Smooth muscle cell (in vitro differentiated cells): ENCODE measurements at regions not wholly inside any gene's neighbourhood (a gene's known extent, or its start where the extent isn't known, plus 50 kb on each side); places are given as distances from the start of the nearest gene placed in this dataset.

ENCODE experiments used
- DNase-seq: peaks from one replicate; lab custom pipeline; 2025; ENCODE audit not compliant: unreplicated experiment; lab: John Stamatoyannopoulos, UW
- H2AFZ ChIP-seq: fragments of 200-600 bp; sonication (generic); 2 replicates; pipeline ENCODE4 v1.6.0; 2016; ENCODE audit warnings: antibody characterized with exemption, low read depth, mild to moderate bottlenecking
- H3F3A ChIP-seq: fragments of 200-600 bp; sonication (generic); 2 replicates; pipeline ENCODE4 v1.6.0; 2017; ENCODE audit warnings: antibody characterized with exemption, low read depth
- H3K27ac ChIP-seq: fragments of 200-600 bp; sonication (generic); 2 replicates; pipeline ENCODE4 v1.5.1; 2016; ENCODE audit warnings: low read depth, mild to moderate bottlenecking
- H3K27me3 ChIP-seq: fragments of 200-600 bp; sonication (generic); 2 replicates; pipeline ENCODE4 v1.6.1; 2016; ENCODE audit warnings: low read depth, mild to moderate bottlenecking
- H3K36me3 ChIP-seq: fragments of 200-600 bp; sonication (generic); 2 replicates; pipeline ENCODE4 v1.5.1; 2016; ENCODE audit warnings: low read depth
- H3K4me1 ChIP-seq: fragments of 200-600 bp; sonication (generic); 2 replicates; pipeline ENCODE4 v1.5.1; 2016; ENCODE audit warnings: low read depth
- H3K4me2 ChIP-seq: fragments of 200-600 bp; sonication (generic); 2 replicates; pipeline ENCODE4 v1.6.0; 2016; ENCODE audit warnings: mild to moderate bottlenecking
- H3K4me3 ChIP-seq: fragments of 200-600 bp; sonication (generic); 2 replicates; pipeline ENCODE4 v1.5.1; 2016; ENCODE audit warnings: mild to moderate bottlenecking
- H3K79me2 ChIP-seq: fragments of 200-600 bp; sonication (generic); 2 replicates; pipeline ENCODE4 v1.6.0; 2016; ENCODE audit warnings: low read depth, mild to moderate bottlenecking
- H3K9ac ChIP-seq: fragments of 200-600 bp; sonication (generic); 2 replicates; pipeline ENCODE4 v1.6.0; 2016; ENCODE audit warnings: low read depth
- H3K9me3 ChIP-seq: fragments of 200-600 bp; sonication (generic); replicated peaks from 2 replicates; pipeline ENCODE4 v1.5.1; 2016; ENCODE audit warnings: low read depth
- H4K20me1 ChIP-seq: fragments of 200-600 bp; sonication (generic); 2 replicates; pipeline ENCODE4 v1.6.0; 2016; ENCODE audit warnings: low read depth
- CTCF ChIP-seq: fragments of 200-600 bp; sonication (generic); IDR thresholded peaks from 2 replicates; pipeline ENCODE4 v1.5.1; 2017; ENCODE audit warnings: borderline replicate concordance, mild to moderate bottlenecking, antibody characterized with exemption; ENCODE audit not compliant: insufficient read depth, poor library complexity, severe bottlenecking
- WGBS: methylation state at CpG from one replicate; pipeline ENCODE4 v1.1.7; 2016; ENCODE audit warnings: low lambda C conversion rate; 5-methylcytosine and 5-hydroxymethylcytosine counted together

DNA sequence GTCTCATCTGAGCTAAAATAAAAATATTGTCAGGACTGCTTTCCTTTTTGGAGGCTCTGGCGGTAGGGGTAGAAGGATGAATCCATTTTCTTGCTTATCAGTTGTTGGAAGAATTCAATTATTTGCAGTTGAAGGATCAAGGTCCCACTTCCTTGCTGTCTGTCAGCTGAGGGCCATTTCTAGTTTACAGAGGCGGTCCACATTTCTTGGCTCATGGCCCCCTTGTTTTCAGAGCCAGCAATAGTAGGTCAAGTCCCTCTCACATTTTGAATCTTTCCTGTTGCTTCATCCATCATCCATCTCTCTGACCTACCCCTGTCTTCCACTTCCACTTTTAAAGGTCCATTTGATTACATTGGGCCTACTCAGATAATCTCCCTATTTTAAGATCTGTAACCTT, 1099.3 kb upstream of the DIAPH2 start:
- Histone ChIP-seq H3K4me2 (no peak overlapping the region), H3K27ac (no peak overlapping the region), H3K36me3 (no peaks in the 10 kb centered on the region), H3K9me3 (no peaks in the 10 kb centered on the region), H2AFZ (no peak overlapping the region), H3K27me3 (no peaks in the 10 kb centered on the region), H3F3A (no peaks in the 10 kb centered on the region), H4K20me1 (no peaks in the 10 kb centered on the region), H3K4me3 (no peak overlapping the region), H3K4me1 (no peaks in the 10 kb centered on the region), H3K9ac (no peak overlapping the region), H3K79me2 (no peaks in the 10 kb centered on the region)
- no peak for TF ChIP-seq CTCF
- 92% methylated on average over 2 of the region's 2 CpGs for WGBS
- DNase-seq, result no peak

DNA sequence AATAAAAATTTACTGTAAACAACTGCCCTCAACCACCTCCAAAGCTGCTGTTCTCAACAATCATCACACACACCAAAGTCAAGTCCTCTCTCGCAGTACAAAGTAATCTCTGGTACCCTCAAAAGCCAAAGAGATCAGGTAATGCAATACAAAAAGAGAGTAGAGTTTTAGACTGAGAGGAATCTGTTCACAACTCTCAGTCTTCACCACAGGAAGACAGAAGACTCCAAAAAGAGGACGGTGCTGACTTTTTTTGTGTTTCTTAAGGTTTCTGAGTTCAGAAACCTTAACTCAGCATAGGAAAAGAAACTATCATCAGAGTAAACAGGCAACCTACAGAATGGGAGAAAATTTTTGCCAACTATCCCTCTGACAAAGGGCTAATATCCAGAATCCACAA, 1072.3 kb upstream of the DIAPH2 start:
- DNase-seq, result no peak
- WGBS, result 71% methylated on average over 2 of the region's 2 CpGs
- H3K4me3 ChIP-seq, result no peak overlapping the region
- H2AFZ ChIP-seq, result peak overlapping the region; percentile 43
- no peaks in the 10 kb centered on the region for H4K20me1 ChIP-seq
- TF ChIP-seq CTCF, result no peak
- no peaks in the 10 kb centered on the region for H3F3A ChIP-seq
- H3K9ac ChIP-seq, result no peak overlapping the region
- no peak overlapping the region for H3K27ac ChIP-seq
- H3K9me3 ChIP-seq, result peaks cover 3% of the 10 kb centered on the region
- no peaks in the 10 kb centered on the region for H3K27me3 ChIP-seq
- no peaks in the 10 kb centered on the region for H3K36me3 ChIP-seq
- no peaks in the 10 kb centered on the region for H3K4me1 ChIP-seq
- no peak overlapping the region for H3K4me2 ChIP-seq
- no peaks in the 10 kb centered on the region for H3K79me2 ChIP-seq

GRCh38 chrX:95622200-95622599, 1062.4 kb upstream of the DIAPH2 start:
- no peaks in the 10 kb centered on the region for H3K36me3 ChIP-seq
- no peaks in the 10 kb centered on the region for H3K4me1 ChIP-seq
- H3K79me2 ChIP-seq, result no peaks in the 10 kb centered on the region
- H3K9ac ChIP-seq, result no peak overlapping the region
- no peak overlapping the region for H3K4me2 ChIP-seq
- H3K27ac ChIP-seq, result no peak overlapping the region
- no peak overlapping the region for H2AFZ ChIP-seq
- H3F3A ChIP-seq, result no peaks in the 10 kb centered on the region
- 77% methylated on average over 5 of the region's 5 CpGs for WGBS
- H3K9me3 ChIP-seq, result no peaks in the 10 kb centered on the region
- DNase-seq, result no peak
- H3K4me3 ChIP-seq, result no peak overlapping the region
- no peaks in the 10 kb centered on the region for H3K27me3 ChIP-seq
- TF ChIP-seq CTCF, result no peak
- no peaks in the 10 kb centered on the region for H4K20me1 ChIP-seq

- Histone ChIP-seq H4K20me1 (no peaks in the 10 kb centered on the region), H3K4me1 (no peaks in the 10 kb centered on the region), H2AFZ (no peak overlapping the region), H3F3A (no peaks in the 10 kb centered on the region), H3K4me2 (no peak overlapping the region), H3K79me2 (no peaks in the 10 kb centered on the region), H3K9ac (no peak overlapping the region), H3K36me3 (no peaks in the 10 kb centered on the region), H3K4me3 (no peak overlapping the region), H3K27me3 (no peaks in the 10 kb centered on the region), H3K9me3 (peaks cover 17% of the 10 kb centered on the region), H3K27ac (no peak overlapping the region)
- WGBS, result 47% methylated on average over 1 of the region's 1 CpG
- no peak for DNase-seq
- no peak for TF ChIP-seq CTCF
Observed at GRCh38 chrX:95626748-95627147, 1057.9 kb upstream of the DIAPH2 start.
